ENCODE measurements at regions not wholly inside any gene's neighbourhood (a gene's known extent, or its start where the extent isn't known, plus 50 kb on each side); places are given as distances from the start of the nearest gene placed in this dataset.

DNA sequence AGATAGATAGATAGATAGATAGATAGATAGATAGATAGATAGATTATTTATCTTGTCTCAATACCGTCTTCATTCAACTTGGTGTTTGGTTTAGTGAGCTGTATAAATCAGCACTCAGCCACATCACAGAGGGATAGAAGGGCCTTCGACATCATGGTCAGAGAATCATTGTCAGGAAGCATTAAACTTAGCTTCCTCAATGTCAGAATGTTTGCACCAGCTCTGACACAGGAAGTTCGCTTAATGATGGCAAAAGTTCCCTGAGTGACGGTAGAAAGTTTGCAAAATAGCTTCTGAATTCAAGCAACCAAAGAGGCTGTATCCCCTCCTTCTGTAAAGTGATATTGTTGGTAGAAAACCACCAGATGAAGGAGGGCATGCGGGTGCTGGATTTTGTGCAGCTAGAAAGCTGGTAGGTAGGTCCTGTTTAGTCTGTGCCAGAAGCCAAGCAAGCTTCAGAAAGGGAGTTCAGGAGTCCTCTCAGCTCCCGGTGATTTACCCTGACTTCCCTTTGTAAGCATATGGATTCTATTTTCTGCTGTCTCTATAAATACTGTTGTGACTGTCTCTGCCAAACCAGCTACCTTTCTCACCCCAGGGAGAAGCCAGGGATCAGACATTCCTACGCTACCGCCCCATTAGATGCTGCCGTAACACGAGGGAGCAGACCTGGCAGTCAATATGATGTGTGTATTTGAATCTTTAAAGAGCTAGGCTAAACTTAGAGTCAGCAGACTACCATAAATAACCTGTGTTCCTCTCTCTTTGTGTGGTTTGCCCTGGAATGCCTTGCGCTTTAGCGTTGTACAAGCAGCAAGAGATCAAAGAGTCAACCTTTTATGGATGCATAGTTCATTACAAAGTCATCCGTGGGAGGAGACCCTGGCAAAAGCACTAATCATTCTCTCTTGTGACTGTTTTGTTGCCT, 200.5 kb upstream of the KIAA1217 start:
- no peak for TF ChIP-seq ZFX (IDR thresholded peaks at IDR 0.05)
- TF ChIP-seq, protein P1, sequence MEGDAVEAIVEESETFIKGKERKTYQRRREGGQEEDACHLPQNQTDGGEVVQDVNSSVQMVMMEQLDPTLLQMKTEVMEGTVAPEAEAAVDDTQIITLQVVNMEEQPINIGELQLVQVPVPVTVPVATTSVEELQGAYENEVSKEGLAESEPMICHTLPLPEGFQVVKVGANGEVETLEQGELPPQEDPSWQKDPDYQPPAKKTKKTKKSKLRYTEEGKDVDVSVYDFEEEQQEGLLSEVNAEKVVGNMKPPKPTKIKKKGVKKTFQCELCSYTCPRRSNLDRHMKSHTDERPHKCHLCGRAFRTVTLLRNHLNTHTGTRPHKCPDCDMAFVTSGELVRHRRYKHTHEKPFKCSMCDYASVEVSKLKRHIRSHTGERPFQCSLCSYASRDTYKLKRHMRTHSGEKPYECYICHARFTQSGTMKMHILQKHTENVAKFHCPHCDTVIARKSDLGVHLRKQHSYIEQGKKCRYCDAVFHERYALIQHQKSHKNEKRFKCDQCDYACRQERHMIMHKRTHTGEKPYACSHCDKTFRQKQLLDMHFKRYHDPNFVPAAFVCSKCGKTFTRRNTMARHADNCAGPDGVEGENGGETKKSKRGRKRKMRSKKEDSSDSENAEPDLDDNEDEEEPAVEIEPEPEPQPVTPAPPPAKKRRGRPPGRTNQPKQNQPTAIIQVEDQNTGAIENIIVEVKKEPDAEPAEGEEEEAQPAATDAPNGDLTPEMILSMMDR (conservative IDR thresholded peaks at IDR 0.05): no peak

Measured in C4-2B (cell line).